C4-2B (cell line): ENCODE measurements at regions not wholly inside any gene's neighbourhood (a gene's known extent, or its start where the extent isn't known, plus 50 kb on each side); places are given as distances from the start of the nearest gene placed in this dataset.

Experiments
- ZFX ChIP-seq: fragments of 450-650 bp; IDR thresholded peaks from 2 replicates; pipeline ENCODE4 v1.6.1; 2017
- TF ChIP-seq, protein P1 (sequence below): fragments of 450-650 bp; conservative IDR thresholded peaks from 2 replicates; pipeline ENCODE4 v1.5.1; 2017; ENCODE audit warnings: mild to moderate bottlenecking

DNA sequence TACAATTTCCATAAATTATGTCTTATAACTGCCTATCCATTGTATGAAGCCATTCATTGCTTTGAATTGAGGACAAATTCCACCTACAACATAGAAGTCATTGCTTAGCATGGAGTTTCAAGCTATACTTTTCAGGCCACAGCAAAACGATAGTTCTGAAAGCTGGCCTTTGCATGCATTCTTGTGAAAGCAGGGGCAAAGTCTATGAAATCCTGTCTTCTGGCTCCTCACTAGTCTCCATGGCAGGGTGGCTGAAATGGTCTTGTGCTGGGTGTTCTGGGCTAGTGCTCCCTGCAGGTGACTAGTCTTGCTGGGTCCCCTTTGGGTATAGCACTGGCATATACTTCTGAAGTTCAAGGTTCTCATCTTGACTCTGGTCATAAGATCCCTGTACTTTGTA, 353.9 kb upstream of the ZNF608 start:
- TF ChIP-seq, protein P1, sequence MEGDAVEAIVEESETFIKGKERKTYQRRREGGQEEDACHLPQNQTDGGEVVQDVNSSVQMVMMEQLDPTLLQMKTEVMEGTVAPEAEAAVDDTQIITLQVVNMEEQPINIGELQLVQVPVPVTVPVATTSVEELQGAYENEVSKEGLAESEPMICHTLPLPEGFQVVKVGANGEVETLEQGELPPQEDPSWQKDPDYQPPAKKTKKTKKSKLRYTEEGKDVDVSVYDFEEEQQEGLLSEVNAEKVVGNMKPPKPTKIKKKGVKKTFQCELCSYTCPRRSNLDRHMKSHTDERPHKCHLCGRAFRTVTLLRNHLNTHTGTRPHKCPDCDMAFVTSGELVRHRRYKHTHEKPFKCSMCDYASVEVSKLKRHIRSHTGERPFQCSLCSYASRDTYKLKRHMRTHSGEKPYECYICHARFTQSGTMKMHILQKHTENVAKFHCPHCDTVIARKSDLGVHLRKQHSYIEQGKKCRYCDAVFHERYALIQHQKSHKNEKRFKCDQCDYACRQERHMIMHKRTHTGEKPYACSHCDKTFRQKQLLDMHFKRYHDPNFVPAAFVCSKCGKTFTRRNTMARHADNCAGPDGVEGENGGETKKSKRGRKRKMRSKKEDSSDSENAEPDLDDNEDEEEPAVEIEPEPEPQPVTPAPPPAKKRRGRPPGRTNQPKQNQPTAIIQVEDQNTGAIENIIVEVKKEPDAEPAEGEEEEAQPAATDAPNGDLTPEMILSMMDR = no peak
- no peak for TF ChIP-seq ZFX
